GM12878 (cell line): ENCODE measurements at regions not wholly inside any gene's neighbourhood (a gene's known extent, or its start where the extent isn't known, plus 50 kb on each side); places are given as distances from the start of the nearest gene placed in this dataset.

Experiments
- CTCF ChIP-seq, 3 experiments: IDR thresholded peaks in 2 of 3; conservative IDR thresholded peaks in 1 of 3; 2 replicates each; pipeline ENCODE4 v1.5.1; 2011; ENCODE audit warnings: low read depth in 3 of 3, low read length in 3 of 3, mild to moderate bottlenecking in 3 of 3, control low read depth in 2 of 3, moderate library complexity in 2 of 3, inconsistent platforms in 1 of 3, mixed read lengths in 1 of 3; ENCODE audit not compliant: control insufficient read depth in 2 of 3, insufficient read depth in 1 of 3; ENCODE audit errors: extremely low read depth in 1 of 3
- IRF3 ChIP-seq: fragments of 450-650 bp; IDR thresholded peaks from 2 replicates; pipeline ENCODE4 v1.6.1; 2014; ENCODE audit warnings: mild to moderate bottlenecking
- MYC ChIP-seq: IDR thresholded peaks from 2 replicates; pipeline ENCODE4 v1.6.1; 2011; ENCODE audit warnings: mild to moderate bottlenecking, low read length, moderate library complexity, inconsistent platforms; ENCODE audit not compliant: insufficient read depth, insufficient replicate concordance, insufficient read length, severe bottlenecking
- POLR2A ChIP-seq: IDR thresholded peaks from 2 replicates; pipeline ENCODE4 v1.6.1; 2011; ENCODE audit warnings: low read depth, mild to moderate bottlenecking, low read length
- SUZ12 ChIP-seq: fragments of 200-600 bp; sonication (generic); IDR thresholded peaks from one replicate; pipeline ENCODE4 v1.6.1; 2018; ENCODE audit warnings: antibody characterized with exemption, mild to moderate bottlenecking; ENCODE audit not compliant: unreplicated experiment

- TF ChIP-seq MYC = no peak
- TF ChIP-seq POLR2A = no peak
- TF ChIP-seq CTCF (IDR thresholded peaks at IDR 0.05 in 2 of 3, conservative IDR thresholded peaks at IDR 0.05 in 1 of 3; ENCODE audit: control insufficient read depth in 2 of 3, extremely low read depth in 1 of 3, insufficient read depth in 1 of 3, low read depth in 3 of 3, low read length in 3 of 3) = no peak
- no peak for TF ChIP-seq SUZ12
- TF ChIP-seq IRF3 = no peak
Observed at GRCh38 chr10:120017733-120018417, 125.3 kb downstream of the SEC23IP start.
